SU-DHL-6 (cell line): ENCODE measurements at regions not wholly inside any gene's neighbourhood (a gene's known extent, or its start where the extent isn't known, plus 50 kb on each side); places are given as distances from the start of the nearest gene placed in this dataset.
A peak's percentile ranks its signal among the peaks of the same experiment; 100 is the strongest.

ENCODE experiments used
- H2AFZ ChIP-seq: fragments of 200-600 bp; sonication (generic); 2 replicates; pipeline ENCODE4 v1.6.1; 2014; ENCODE audit warnings: low read depth, mild to moderate bottlenecking, moderate library complexity, mixed read lengths, antibody characterized with exemption, low read length; ENCODE audit not compliant: severe bottlenecking
- H3F3A ChIP-seq: fragments of 200-600 bp; shearing (Covaris generic); 2 replicates; pipeline ENCODE4 v1.6.0; 2016; ENCODE audit warnings: antibody characterized with exemption, mild to moderate bottlenecking; ENCODE audit not compliant: insufficient read depth
- H3K27ac ChIP-seq: fragments of 200-600 bp; sonication (generic); 2 replicates; pipeline ENCODE4 v1.5.1; 2016; ENCODE audit warnings: low read depth, mild to moderate bottlenecking, low read length, moderate library complexity, mixed read lengths
- H3K27me3 ChIP-seq: fragments of 200-600 bp; sonication (generic), shearing (Covaris generic); 2 replicates; pipeline ENCODE4 v1.6.0; 2014; ENCODE audit warnings: mild to moderate bottlenecking, low read length
- H3K36me3 ChIP-seq: fragments of 200-600 bp; sonication (generic); 2 replicates; pipeline ENCODE4 v1.6.1; 2014; ENCODE audit warnings: mild to moderate bottlenecking, low read length, mixed read lengths
- H3K4me2 ChIP-seq: fragments of 300-600, 200-600 bp; shearing (Covaris generic), sonication (generic); 2 replicates; pipeline ENCODE4 v1.6.0; 2014; ENCODE audit warnings: low read length, low read depth, mild to moderate bottlenecking; ENCODE audit not compliant: poor library complexity, severe bottlenecking
- H3K4me3 ChIP-seq: fragments of 200-600 bp; sonication (generic); 2 replicates; pipeline ENCODE4 v1.5.1; 2014; ENCODE audit warnings: antibody characterized with exemption, low read length, mild to moderate bottlenecking, mixed read lengths; ENCODE audit not compliant: insufficient read depth, poor library complexity, severe bottlenecking
- H3K79me2 ChIP-seq: fragments of 200-600 bp; sonication (generic); 2 replicates; pipeline ENCODE4 v1.6.1; 2014; ENCODE audit warnings: mild to moderate bottlenecking, low read length, moderate library complexity; ENCODE audit not compliant: insufficient read depth
- H3K9ac ChIP-seq: fragments of 200-600 bp; sonication (generic); 2 replicates; pipeline ENCODE4 v1.7.0; 2014; ENCODE audit warnings: mild to moderate bottlenecking, low read length
- H3K9me2 ChIP-seq: fragments of 200-600 bp; sonication (generic); replicated peaks from 2 replicates; pipeline ENCODE4 v1.6.1; 2014; ENCODE audit warnings: low read length; ENCODE audit not compliant: insufficient read depth
- H3K9me3 ChIP-seq: fragments of 200-600 bp; sonication (generic); 2 replicates; pipeline ENCODE4 v1.6.1; 2014; ENCODE audit warnings: low read length, mixed read lengths; ENCODE audit not compliant: insufficient read depth
- H4K20me1 ChIP-seq: fragments of 200-600 bp; sonication (generic); 2 replicates; pipeline ENCODE4 v1.6.1; 2014; ENCODE audit warnings: low read depth, mild to moderate bottlenecking, antibody characterized with exemption, low read length, moderate library complexity, mixed read lengths
- EZH2phosphoT487 ChIP-seq: fragments of 200-600 bp; sonication (generic), shearing (Covaris generic); conservative IDR thresholded peaks from 2 replicates; pipeline ENCODE4 v1.6.1; 2018; ENCODE audit warnings: mild to moderate bottlenecking, antibody characterized with exemption, low read length, moderate library complexity, mixed read lengths
- TF ChIP-seq, protein P1 (sequence below): fragments of 200-600 bp; sonication (generic); IDR thresholded peaks from one replicate; pipeline ENCODE4 v1.5.1; 2017; ENCODE audit warnings: antibody characterized with exemption, mild to moderate bottlenecking, low read length, moderate library complexity; ENCODE audit not compliant: insufficient read depth, poor library complexity, severe bottlenecking

DNA sequence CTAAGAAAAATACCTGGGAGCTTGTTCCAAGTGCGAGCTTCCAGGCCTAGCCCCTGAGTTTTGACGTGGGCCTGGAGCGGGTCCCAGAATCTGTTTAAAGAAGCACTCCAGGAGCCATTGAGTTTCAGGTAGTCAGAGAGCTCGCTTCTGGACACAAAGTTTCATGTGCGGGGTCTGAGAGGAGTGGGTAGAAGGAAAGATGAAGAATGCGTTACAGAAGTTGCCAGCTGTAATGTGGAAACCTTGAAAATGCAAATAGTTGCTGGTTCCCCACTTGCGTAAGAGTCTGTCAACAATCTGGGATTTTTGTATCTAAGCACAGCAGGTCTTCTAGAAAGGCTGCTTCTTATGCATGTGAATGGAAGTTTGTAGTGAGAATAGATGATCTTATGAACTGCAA, 77.5 kb upstream of the CLCN4 start:
- no peaks in the 10 kb centered on the region for H3K36me3 ChIP-seq
- no peak for TF ChIP-seq EZH2phosphoT487
- TF ChIP-seq, protein P1, sequence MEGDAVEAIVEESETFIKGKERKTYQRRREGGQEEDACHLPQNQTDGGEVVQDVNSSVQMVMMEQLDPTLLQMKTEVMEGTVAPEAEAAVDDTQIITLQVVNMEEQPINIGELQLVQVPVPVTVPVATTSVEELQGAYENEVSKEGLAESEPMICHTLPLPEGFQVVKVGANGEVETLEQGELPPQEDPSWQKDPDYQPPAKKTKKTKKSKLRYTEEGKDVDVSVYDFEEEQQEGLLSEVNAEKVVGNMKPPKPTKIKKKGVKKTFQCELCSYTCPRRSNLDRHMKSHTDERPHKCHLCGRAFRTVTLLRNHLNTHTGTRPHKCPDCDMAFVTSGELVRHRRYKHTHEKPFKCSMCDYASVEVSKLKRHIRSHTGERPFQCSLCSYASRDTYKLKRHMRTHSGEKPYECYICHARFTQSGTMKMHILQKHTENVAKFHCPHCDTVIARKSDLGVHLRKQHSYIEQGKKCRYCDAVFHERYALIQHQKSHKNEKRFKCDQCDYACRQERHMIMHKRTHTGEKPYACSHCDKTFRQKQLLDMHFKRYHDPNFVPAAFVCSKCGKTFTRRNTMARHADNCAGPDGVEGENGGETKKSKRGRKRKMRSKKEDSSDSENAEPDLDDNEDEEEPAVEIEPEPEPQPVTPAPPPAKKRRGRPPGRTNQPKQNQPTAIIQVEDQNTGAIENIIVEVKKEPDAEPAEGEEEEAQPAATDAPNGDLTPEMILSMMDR: no peak
- H3F3A ChIP-seq: peaks cover 3% of the 10 kb centered on the region; the same call in 1 of the 2 replicates
- no peaks in the 10 kb centered on the region for H3K9me2 ChIP-seq
- H2AFZ ChIP-seq: no peak overlapping the region
- H3K79me2 ChIP-seq: no peaks in the 10 kb centered on the region
- no peak overlapping the region for H3K9ac ChIP-seq
- H4K20me1 ChIP-seq: no peaks in the 10 kb centered on the region
- H3K27me3 ChIP-seq: no peaks in the 10 kb centered on the region
- H3K4me2 ChIP-seq: no peak overlapping the region
- no peaks in the 10 kb centered on the region for H3K9me3 ChIP-seq
- H3K4me3 ChIP-seq: no peak overlapping the region
- no peak overlapping the region for H3K27ac ChIP-seq

DNA sequence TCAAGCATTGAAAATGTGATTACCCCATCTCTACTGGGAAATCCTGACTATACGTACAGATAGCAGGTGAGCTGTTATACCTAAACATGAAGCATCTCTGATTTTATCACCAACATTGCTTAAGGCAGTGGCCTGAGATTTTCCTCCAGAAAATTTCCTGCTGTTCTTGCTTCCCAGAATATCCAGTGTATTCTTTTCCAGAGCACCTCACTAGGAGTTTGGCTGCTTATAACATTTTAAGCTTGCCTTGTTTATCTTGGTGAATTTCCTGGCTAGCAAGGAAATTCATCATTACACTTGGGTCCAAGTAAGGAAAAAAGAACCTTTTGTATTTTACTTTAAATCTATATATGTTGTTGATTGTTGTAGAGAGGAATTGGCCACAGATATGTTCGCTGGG, 73.0 kb upstream of the CLCN4 start:
- TF ChIP-seq EZH2phosphoT487: no peak
- TF ChIP-seq, protein P1: no peak
- Histone ChIP-seq H3K4me3 (no peak overlapping the region), H4K20me1 (no peaks in the 10 kb centered on the region), H3K27ac (peak overlapping the region; percentile 70), H3K9me2 (no peaks in the 10 kb centered on the region), H3K79me2 (no peaks in the 10 kb centered on the region; the same call in 1 of the 2 replicates), H3F3A (no peaks in the 10 kb centered on the region), H3K36me3 (no peaks in the 10 kb centered on the region), H2AFZ (no peak overlapping the region), H3K9me3 (no peaks in the 10 kb centered on the region), H3K4me2 (peak overlapping the region; percentile 49), H3K9ac (peak overlapping the region; percentile 46; the same call in 1 of the 2 replicates), H3K27me3 (no peaks in the 10 kb centered on the region)

DNA sequence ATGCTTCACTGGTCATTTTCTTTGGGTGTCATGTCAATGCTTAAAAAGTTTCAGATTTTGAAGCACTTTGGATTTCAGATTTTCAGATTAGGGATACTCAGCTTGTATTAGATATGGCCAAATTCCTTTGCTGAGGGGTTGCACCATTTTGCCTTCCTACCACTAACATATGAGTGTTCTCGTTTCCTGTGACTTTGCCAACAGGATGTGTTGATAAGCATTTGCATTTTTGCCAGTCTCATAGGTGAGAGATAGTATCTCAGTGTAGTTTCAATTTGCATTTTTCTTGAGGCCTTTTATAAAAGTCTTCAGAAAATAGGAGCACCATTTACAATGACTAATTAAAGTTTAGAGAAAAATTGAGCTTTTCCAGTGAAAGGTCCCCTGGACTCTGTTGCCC, 71.6 kb upstream of the CLCN4 start:
- Histone ChIP-seq H4K20me1 (no peaks in the 10 kb centered on the region), H3K79me2 (no peaks in the 10 kb centered on the region; the same call in 1 of the 2 replicates), H3K9me2 (no peaks in the 10 kb centered on the region), H2AFZ (no peak overlapping the region), H3K27ac (peak overlapping the region; percentile 29), H3K9ac (no peak overlapping the region), H3K9me3 (no peaks in the 10 kb centered on the region), H3F3A (no peaks in the 10 kb centered on the region), H3K4me2 (peak overlapping the region; percentile 28), H3K27me3 (no peaks in the 10 kb centered on the region), H3K4me3 (no peak overlapping the region), H3K36me3 (no peaks in the 10 kb centered on the region)
- TF ChIP-seq EZH2phosphoT487: no peak
- TF ChIP-seq, protein P1: no peak
